Hepatocyte (in vitro differentiated cells): ENCODE measurements at regions not wholly inside any gene's neighbourhood (a gene's known extent, or its start where the extent isn't known, plus 50 kb on each side); places are given as distances from the start of the nearest gene placed in this dataset.

Experiments used
- DNase-seq: peaks from one replicate; pipeline ENCODE4 v3.0.0-alpha.2; 2016; ENCODE audit warnings: low spot score
- H2AFZ ChIP-seq: fragments of 200-600 bp; sonication (generic); 2 replicates; pipeline ENCODE4 v1.6.0; 2016; ENCODE audit warnings: antibody characterized with exemption, mild to moderate bottlenecking
- H3K27ac ChIP-seq: fragments of 200-600 bp; sonication (generic); 2 replicates; pipeline ENCODE4 v1.5.1; 2016; ENCODE audit warnings: mild to moderate bottlenecking
- H3K27me3 ChIP-seq: fragments of 200-600 bp; sonication (generic); 2 replicates; pipeline ENCODE4 v1.6.1; 2016
- H3K36me3 ChIP-seq: fragments of 200-600 bp; sonication (generic); replicated peaks from 2 replicates; pipeline ENCODE4 v1.5.1; 2016; ENCODE audit warnings: low read depth; ENCODE audit not compliant: insufficient read depth
- H3K4me1 ChIP-seq: fragments of 200-600 bp; sonication (generic); 2 replicates; pipeline ENCODE4 v1.5.1; 2016; ENCODE audit warnings: mild to moderate bottlenecking, moderate library complexity; ENCODE audit not compliant: insufficient read depth
- H3K4me2 ChIP-seq: fragments of 200-600 bp; sonication (generic); 2 replicates; pipeline ENCODE4 v1.6.0; 2016
- H3K4me3 ChIP-seq: fragments of 200-600 bp; sonication (generic); 2 replicates; pipeline ENCODE4 v1.5.1; 2016; ENCODE audit warnings: mild to moderate bottlenecking
- H3K79me2 ChIP-seq: fragments of 200-600 bp; sonication (generic); 2 replicates; pipeline ENCODE4 v1.6.0; 2017; ENCODE audit warnings: mild to moderate bottlenecking
- H3K9me2 ChIP-seq: fragments of 200-600 bp; sonication (generic); replicated peaks from 2 replicates; pipeline ENCODE4 v1.6.0; 2017; ENCODE audit warnings: mild to moderate bottlenecking; ENCODE audit not compliant: insufficient read depth
- H3K9me3 ChIP-seq: fragments of 200-600 bp; sonication (generic); 2 replicates; pipeline ENCODE4 v1.5.1; 2016; ENCODE audit warnings: low read depth, mild to moderate bottlenecking
- H4K20me1 ChIP-seq: fragments of 200-600 bp; sonication (generic); 2 replicates; pipeline ENCODE4 v1.6.0; 2016; ENCODE audit warnings: mild to moderate bottlenecking; ENCODE audit not compliant: insufficient read depth, poor library complexity, severe bottlenecking
- CTCF ChIP-seq: fragments of 200-600 bp; sonication (generic); IDR thresholded peaks from 2 replicates; pipeline ENCODE4 v1.5.1; 2016; ENCODE audit warnings: antibody characterized with exemption, mild to moderate bottlenecking; ENCODE audit not compliant: poor library complexity
- EZH2 ChIP-seq: fragments of 200-600 bp; sonication (generic); IDR thresholded peaks from 2 replicates; pipeline ENCODE4 v1.6.1; 2016; ENCODE audit warnings: antibody characterized with exemption, mild to moderate bottlenecking, borderline replicate concordance
- EZH2phosphoT487 ChIP-seq: fragments of 200-600 bp; sonication (generic); IDR thresholded peaks from one replicate; pipeline ENCODE4 v1.6.1; 2018; ENCODE audit warnings: antibody characterized with exemption, mild to moderate bottlenecking, low read depth, moderate library complexity; ENCODE audit not compliant: unreplicated experiment, severe bottlenecking
- WGBS: methylation state at CpG from one replicate; pipeline ENCODE4 v1.1.6; 2016; ENCODE audit warnings: low lambda C conversion rate; ENCODE audit errors: missing lambda C conversion rate; 5-methylcytosine and 5-hydroxymethylcytosine counted together

DNA sequence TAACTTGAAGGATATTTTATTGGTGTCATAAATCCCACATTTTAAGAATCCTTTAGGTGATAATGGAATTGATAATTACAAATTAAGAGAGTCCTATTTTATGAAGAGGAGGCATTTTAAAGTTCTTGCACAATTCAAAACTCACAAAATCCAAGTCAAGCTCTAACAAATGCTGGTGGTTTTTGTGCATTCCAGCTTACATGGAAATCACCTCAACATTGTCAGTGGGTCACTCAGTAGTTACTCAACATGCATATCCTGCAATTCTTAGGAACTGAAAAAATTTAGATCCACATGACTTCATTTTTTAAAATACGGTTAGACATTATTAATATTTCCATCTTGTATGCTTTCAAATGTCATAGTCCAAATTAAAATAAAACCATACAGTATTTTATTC, 487.2 kb downstream of the CNTN3 start:
- no peak for DNase-seq
- H4K20me1 ChIP-seq = no peaks in the 10 kb centered on the region
- H3K27ac ChIP-seq = no peak overlapping the region
- WGBS = 61% methylated on average over 1 of the region's 1 CpG
- no peak overlapping the region for H2AFZ ChIP-seq
- no peaks in the 10 kb centered on the region for H3K79me2 ChIP-seq
- no peaks in the 10 kb centered on the region for H3K9me3 ChIP-seq
- no peaks in the 10 kb centered on the region for H3K4me1 ChIP-seq
- H3K36me3 ChIP-seq = no peaks in the 10 kb centered on the region
- no peak overlapping the region for H3K4me2 ChIP-seq
- no peak overlapping the region for H3K4me3 ChIP-seq
- TF ChIP-seq CTCF (no peak), EZH2 (no peak), EZH2phosphoT487 (no peak)
- no peaks in the 10 kb centered on the region for H3K27me3 ChIP-seq
- H3K9me2 ChIP-seq = no peaks in the 10 kb centered on the region

GRCh38 chr3:74124782-74125181, 489.7 kb downstream of the CNTN3 start:
- H4K20me1 ChIP-seq = no peaks in the 10 kb centered on the region
- no peaks in the 10 kb centered on the region for H3K79me2 ChIP-seq
- H3K4me2 ChIP-seq = no peak overlapping the region
- H3K27ac ChIP-seq = no peak overlapping the region
- no peaks in the 10 kb centered on the region for H3K4me1 ChIP-seq
- 73% methylated on average over 7 of the region's 7 CpGs for WGBS
- H2AFZ ChIP-seq = no peak overlapping the region
- DNase-seq = no peak
- no peaks in the 10 kb centered on the region for H3K36me3 ChIP-seq
- no peak for TF ChIP-seq EZH2phosphoT487
- TF ChIP-seq EZH2 = no peak
- TF ChIP-seq CTCF = no peak
- no peaks in the 10 kb centered on the region for H3K9me3 ChIP-seq
- H3K27me3 ChIP-seq = no peaks in the 10 kb centered on the region
- no peaks in the 10 kb centered on the region for H3K9me2 ChIP-seq
- no peak overlapping the region for H3K4me3 ChIP-seq

GRCh38 chr3:74122281-74122680, 492.2 kb downstream of the CNTN3 start:
- Histone ChIP-seq H4K20me1 (no peaks in the 10 kb centered on the region), H3K9me3 (no peaks in the 10 kb centered on the region), H2AFZ (no peak overlapping the region), H3K4me1 (peaks cover 5% of the 10 kb centered on the region), H3K79me2 (no peaks in the 10 kb centered on the region), H3K27me3 (no peaks in the 10 kb centered on the region), H3K4me3 (no peak overlapping the region), H3K9me2 (no peaks in the 10 kb centered on the region), H3K27ac (no peak overlapping the region), H3K36me3 (no peaks in the 10 kb centered on the region), H3K4me2 (no peak overlapping the region)
- DNase-seq = no peak
- WGBS = 66% methylated on average over 3 of the region's 3 CpGs
- TF ChIP-seq EZH2phosphoT487 (no peak), EZH2 (no peak), CTCF (no peak)

DNA sequence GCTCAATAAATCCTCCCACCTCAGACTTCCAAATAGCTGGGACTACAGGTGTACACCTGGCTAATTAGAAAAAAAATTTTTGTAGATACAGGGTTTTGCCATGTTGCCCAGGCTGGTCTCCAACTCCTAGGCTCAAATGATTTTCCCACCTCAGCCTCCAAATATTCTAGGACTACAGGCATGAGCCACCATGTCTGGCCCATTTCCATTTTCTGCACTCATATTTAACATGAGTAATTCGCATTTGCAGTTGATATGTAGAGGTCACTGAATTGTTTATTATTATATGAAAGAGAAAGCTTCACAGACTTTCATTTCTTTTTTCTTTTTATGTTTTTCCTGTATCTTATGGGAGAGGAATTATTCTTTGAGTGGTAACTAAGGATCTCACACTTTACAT, 492.7 kb downstream of the CNTN3 start:
- H3K27ac ChIP-seq = no peak overlapping the region
- no peaks in the 10 kb centered on the region for H3K9me3 ChIP-seq
- H3K9me2 ChIP-seq = no peaks in the 10 kb centered on the region
- H3K4me2 ChIP-seq = no peak overlapping the region
- no peaks in the 10 kb centered on the region for H3K27me3 ChIP-seq
- H3K4me1 ChIP-seq = peaks cover 5% of the 10 kb centered on the region
- no peaks in the 10 kb centered on the region for H3K79me2 ChIP-seq
- DNase-seq = no peak
- WGBS = 91% methylated on average over 1 of the region's 1 CpG
- H3K36me3 ChIP-seq = no peaks in the 10 kb centered on the region
- H4K20me1 ChIP-seq = no peaks in the 10 kb centered on the region
- H3K4me3 ChIP-seq = no peak overlapping the region
- no peak overlapping the region for H2AFZ ChIP-seq
- TF ChIP-seq CTCF = no peak
- TF ChIP-seq EZH2phosphoT487 = no peak
- no peak for TF ChIP-seq EZH2
